Activated B cell treated with CpG ODN at 0.5 μM for 24 hours (primary cell): ENCODE measurements at regions not wholly inside any gene's neighbourhood (a gene's known extent, or its start where the extent isn't known, plus 50 kb on each side); places are given as distances from the start of the nearest gene placed in this dataset.

Experiments
- ATAC-seq: fragments of 200-7000 bp; cut with Tn5 transposase; one replicate; pipeline ENCODE4 v1.10.0; 2021; ENCODE audit warnings: low read depth, mild to moderate bottlenecking, moderate library complexity
- CTCF ChIA-PET: fragments of 350-600 bp; sonication (Branson Sonifier 250); formaldehyde crosslinking; loops from one replicate; lab custom pipeline; 2021; ENCODE audit warnings: antibody characterized with exemption; lab: Charles Lee
- POLR2A ChIA-PET: fragments of 350-600 bp; sonication (Branson Sonifier 250); formaldehyde crosslinking; loops from one replicate; lab custom pipeline; 2021; ENCODE audit warnings: antibody characterized with exemption; lab: Charles Lee
- DNase-seq: peaks from one replicate; pipeline ENCODE4 v3.0.0; 2022
- H3K27ac Mint-ChIP-seq: one replicate; pipeline ENCODE4 v1.8.0; 2020; ENCODE audit warnings: mixed read lengths
- H3K27me3 Mint-ChIP-seq: one replicate; pipeline ENCODE4 v1.8.0; 2021; ENCODE audit warnings: mixed read lengths
- H3K36me3 Mint-ChIP-seq: one replicate; pipeline ENCODE4 v1.8.0; 2021; ENCODE audit warnings: low read depth, mixed read lengths
- H3K4me1 Mint-ChIP-seq: one replicate; pipeline ENCODE4 v1.8.0; 2021; ENCODE audit warnings: mixed read lengths
- H3K4me3 Mint-ChIP-seq: one replicate; pipeline ENCODE4 v1.8.0; 2020; ENCODE audit warnings: mild to moderate bottlenecking, mixed read lengths
- H3K9me3 Mint-ChIP-seq: one replicate; pipeline ENCODE4 v1.8.0; 2020; ENCODE audit warnings: mixed read lengths
- intact Hi-C: fragments of 100-400 bp; cut with micrococcal nuclease; formaldehyde crosslinking; loops from one replicate; pipeline ENCODE4 v1.15.1; 2024
- TF ChIP-seq, protein P1 (sequence below): fragments of 200-600 bp; IDR thresholded peaks from one replicate; pipeline ENCODE4 v1.8.0; 2022; ENCODE audit warnings: antibody characterized with exemption, mild to moderate bottlenecking

DNA sequence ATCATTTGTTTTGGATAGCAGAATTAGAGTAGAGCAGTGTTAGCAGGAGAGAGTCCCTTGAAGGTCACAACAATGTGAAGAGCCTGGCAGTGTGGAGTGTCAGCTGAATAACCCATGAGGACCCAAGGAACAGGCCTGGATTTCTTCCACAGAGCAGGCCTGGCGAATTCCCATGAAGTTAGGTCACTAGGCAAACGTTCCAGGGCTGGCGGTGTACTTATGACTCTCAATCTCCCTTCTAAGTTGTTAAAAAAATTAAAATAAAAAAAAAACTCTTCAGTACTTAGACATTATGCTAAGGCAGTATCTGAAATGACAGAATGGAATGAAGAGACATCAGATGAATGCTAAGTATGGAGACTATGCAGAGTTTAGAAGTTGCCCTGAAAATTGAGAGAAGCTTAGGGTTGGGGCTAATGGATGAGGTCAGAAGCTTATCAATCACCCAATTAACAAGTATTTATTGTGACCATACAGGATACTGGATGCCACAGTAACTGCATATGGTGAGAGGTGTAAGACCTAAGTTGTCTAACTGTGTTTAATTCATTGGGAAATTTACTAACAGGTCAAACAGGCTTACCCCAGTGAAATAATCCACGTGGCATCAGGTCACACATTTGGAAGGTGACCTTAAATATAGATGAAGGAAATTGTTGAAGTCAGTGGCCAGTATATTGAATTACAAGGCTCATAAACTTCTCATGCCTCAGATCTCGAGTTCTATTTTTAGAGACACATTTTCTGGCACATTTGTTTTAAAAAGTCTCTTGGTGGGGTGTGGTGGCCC is 126.2 kb upstream of the NRP1 start:
- ATAC-seq (no peak), DNase-seq (no peak)
- Mint-ChIP-seq H3K9me3 (no peaks in the 10 kb centered on the region), H3K27ac (no peak overlapping the region), H3K4me1 (no peaks in the 10 kb centered on the region), H3K27me3 (no peaks in the 10 kb centered on the region), H3K4me3 (no peak overlapping the region), H3K36me3 (no peaks in the 10 kb centered on the region)
- intact Hi-C loops: no loop called here
- ChIA-PET CTCF (no interaction called here), POLR2A (no interaction called here)
- TF ChIP-seq, protein P1, sequence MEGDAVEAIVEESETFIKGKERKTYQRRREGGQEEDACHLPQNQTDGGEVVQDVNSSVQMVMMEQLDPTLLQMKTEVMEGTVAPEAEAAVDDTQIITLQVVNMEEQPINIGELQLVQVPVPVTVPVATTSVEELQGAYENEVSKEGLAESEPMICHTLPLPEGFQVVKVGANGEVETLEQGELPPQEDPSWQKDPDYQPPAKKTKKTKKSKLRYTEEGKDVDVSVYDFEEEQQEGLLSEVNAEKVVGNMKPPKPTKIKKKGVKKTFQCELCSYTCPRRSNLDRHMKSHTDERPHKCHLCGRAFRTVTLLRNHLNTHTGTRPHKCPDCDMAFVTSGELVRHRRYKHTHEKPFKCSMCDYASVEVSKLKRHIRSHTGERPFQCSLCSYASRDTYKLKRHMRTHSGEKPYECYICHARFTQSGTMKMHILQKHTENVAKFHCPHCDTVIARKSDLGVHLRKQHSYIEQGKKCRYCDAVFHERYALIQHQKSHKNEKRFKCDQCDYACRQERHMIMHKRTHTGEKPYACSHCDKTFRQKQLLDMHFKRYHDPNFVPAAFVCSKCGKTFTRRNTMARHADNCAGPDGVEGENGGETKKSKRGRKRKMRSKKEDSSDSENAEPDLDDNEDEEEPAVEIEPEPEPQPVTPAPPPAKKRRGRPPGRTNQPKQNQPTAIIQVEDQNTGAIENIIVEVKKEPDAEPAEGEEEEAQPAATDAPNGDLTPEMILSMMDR: no peak

DNA sequence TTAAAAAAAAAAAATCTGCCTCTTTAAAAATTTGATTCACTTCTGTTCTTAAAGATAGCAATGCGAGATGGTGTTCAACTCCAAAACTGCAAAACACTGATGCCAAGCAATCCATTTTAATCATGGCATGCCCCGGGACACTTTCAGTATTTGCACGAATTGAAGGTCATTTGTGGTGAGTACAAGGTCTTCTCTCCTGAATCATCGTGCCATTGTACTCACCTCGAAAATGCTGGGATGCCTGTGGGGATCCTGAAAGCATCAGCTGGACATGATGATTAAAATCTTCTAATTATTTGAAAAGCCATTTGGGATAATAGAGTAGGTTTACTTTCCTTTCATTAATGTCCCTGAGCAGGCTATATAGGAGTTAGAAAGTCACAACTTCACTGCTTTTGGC is 125.1 kb upstream of the NRP1 start:
- TF ChIP-seq, protein P1: no peak
- intact Hi-C loops: no loop called here
- Mint-ChIP-seq H3K27ac (no peak overlapping the region), H3K36me3 (no peaks in the 10 kb centered on the region), H3K27me3 (no peaks in the 10 kb centered on the region), H3K4me1 (no peaks in the 10 kb centered on the region), H3K4me3 (no peak overlapping the region), H3K9me3 (no peaks in the 10 kb centered on the region)
- CTCF ChIA-PET: no interaction called here
- ATAC-seq (no peak), DNase-seq (no peak)
- POLR2A ChIA-PET: no interaction called here

DNA sequence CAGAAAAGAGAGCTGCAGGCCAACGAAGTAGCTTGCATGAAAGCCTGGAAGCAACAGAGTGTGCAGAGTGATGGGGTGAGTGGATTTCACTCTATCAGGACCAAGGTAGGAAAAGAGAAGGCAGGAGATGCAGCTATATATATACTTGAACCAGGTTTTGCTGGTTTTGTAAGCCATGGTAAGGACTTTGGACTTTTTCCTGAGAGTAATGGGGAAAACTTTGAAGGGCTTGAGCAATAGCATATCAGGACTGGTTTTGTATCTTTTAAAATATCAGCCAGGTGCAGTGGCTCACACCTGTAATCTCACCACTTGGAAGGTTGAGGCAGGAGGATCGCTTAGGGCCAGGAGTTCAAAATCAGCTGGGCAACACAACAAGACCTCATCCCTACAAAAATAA is 120.6 kb upstream of the NRP1 start:
- intact Hi-C loops: no loop called here
- ChIA-PET CTCF (no interaction called here), POLR2A (no interaction called here)
- ATAC-seq (no peak), DNase-seq (no peak)
- no peak overlapping the region for H3K27ac Mint-ChIP-seq
- H3K9me3 Mint-ChIP-seq: peaks cover 5% of the 10 kb centered on the region
- H3K4me1 Mint-ChIP-seq: no peaks in the 10 kb centered on the region
- H3K36me3 Mint-ChIP-seq: no peaks in the 10 kb centered on the region
- H3K4me3 Mint-ChIP-seq: no peak overlapping the region
- TF ChIP-seq, protein P1: no peak
- H3K27me3 Mint-ChIP-seq: no peaks in the 10 kb centered on the region

DNA sequence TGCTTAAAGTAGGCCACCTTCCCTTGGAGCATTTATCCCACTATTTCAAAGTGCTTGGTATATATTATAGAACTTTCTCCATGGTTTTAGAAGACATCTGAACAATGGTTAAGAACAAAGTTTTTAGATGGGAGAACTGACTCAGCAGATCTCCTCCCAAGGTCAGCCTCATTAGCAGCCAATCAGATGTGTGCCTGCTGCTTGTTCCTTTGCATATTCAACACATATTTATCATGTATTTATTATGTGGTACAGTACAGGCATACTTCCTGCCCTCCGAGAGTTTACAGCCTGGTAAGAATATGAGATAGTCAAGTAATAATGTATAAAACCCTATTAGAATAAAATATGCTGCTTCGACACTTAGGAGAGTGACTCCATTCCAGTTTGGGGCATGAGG is 120.1 kb upstream of the NRP1 start:
- no peak overlapping the region for H3K4me3 Mint-ChIP-seq
- TF ChIP-seq, protein P1: no peak
- intact Hi-C loops: no loop called here
- H3K36me3 Mint-ChIP-seq: no peaks in the 10 kb centered on the region
- H3K27me3 Mint-ChIP-seq: no peaks in the 10 kb centered on the region
- ChIA-PET POLR2A (no interaction called here), CTCF (no interaction called here)
- H3K9me3 Mint-ChIP-seq: peaks cover 5% of the 10 kb centered on the region
- H3K27ac Mint-ChIP-seq: no peak overlapping the region
- H3K4me1 Mint-ChIP-seq: no peaks in the 10 kb centered on the region
- DNase-seq: no peak
- ATAC-seq: no peak

DNA sequence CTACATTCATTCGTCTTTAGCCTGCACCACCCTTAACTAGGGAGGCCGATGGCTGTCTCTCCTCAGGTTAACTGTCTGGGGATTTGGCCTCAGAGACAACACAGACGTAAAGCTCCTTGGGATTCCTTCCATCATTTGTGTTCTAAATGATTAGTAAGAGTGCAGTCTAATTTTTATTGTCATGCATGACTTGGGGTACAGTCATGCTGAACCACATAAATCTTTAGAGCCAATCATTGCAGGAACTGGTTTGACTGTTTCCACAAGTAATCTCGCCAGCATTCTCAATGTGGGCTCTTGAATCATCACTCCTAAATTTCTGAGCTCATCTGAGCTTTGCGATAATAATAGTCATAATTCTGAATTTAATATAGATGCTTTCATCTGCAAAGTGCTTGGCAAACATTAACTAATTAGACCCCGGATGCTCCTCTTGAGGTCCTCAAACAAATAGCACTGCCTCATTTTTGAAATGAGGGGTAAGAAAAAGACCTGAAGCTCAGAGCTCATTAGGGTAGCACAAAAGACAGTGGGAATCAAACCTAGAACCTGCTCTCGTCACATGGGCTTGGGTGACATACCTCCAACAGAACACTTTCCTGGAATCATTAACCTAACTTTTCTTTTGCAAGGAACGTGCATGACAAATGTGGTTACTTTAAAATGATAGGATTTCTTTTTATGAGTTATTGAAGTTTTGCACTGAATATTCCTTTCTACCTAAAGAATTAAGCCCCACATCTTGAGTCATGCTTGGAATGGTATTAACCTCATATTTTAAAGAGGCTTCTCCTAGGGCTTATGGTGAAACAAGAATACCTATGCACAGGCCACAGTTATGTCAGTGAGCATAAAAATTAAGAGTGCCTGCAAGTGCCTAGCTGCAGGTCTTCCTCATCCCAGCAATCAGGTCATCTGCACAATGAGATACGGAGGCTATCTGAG is 118.9 kb upstream of the NRP1 start:
- ATAC-seq (no peak), DNase-seq (no peak)
- POLR2A ChIA-PET: no interaction called here
- TF ChIP-seq, protein P1: no peak
- Mint-ChIP-seq H3K27ac (no peak overlapping the region), H3K36me3 (no peaks in the 10 kb centered on the region), H3K4me3 (no peak overlapping the region), H3K9me3 (peaks cover 8% of the 10 kb centered on the region), H3K4me1 (no peaks in the 10 kb centered on the region), H3K27me3 (no peaks in the 10 kb centered on the region)
- CTCF ChIA-PET: no interaction called here
- intact Hi-C loops: no loop called here
